ENCODE measurements at regions not wholly inside any gene's neighbourhood (a gene's known extent, or its start where the extent isn't known, plus 50 kb on each side); places are given as distances from the start of the nearest gene placed in this dataset.

- H3K4me1 Mint-ChIP-seq (ENCODE audit: low read depth), result peaks cover 8% of the 10 kb centered on the region
- H3K9me3 Mint-ChIP-seq (ENCODE audit: low read depth), result no peaks in the 10 kb centered on the region
- TF ChIP-seq CTCF (IDR thresholded peaks at IDR 0.05), result no peak
- no peak overlapping the region for H3K4me3 Mint-ChIP-seq (ENCODE audit: unreplicated experiment)
- H3K27me3 Mint-ChIP-seq (ENCODE audit: low read depth), result no peaks in the 10 kb centered on the region
- no peak for DNase-seq (ENCODE audit: low spot score)
- peak overlapping the region; percentile 29 for H3K27ac Mint-ChIP-seq (ENCODE audit: unreplicated experiment)
- H3K36me3 Mint-ChIP-seq (ENCODE audit: low read depth), result no peaks in the 10 kb centered on the region
Measured at GRCh38 chr3:111303760-111304159, 232.1 kb downstream of the NECTIN3 start.

- DNase-seq (ENCODE audit: low spot score), result no peak
- Mint-ChIP-seq H3K27me3 (ENCODE audit: low read depth) (no peaks in the 10 kb centered on the region), H3K27ac (ENCODE audit: unreplicated experiment) (no peak overlapping the region), H3K36me3 (ENCODE audit: low read depth) (no peaks in the 10 kb centered on the region), H3K4me1 (ENCODE audit: low read depth) (peaks cover 7% of the 10 kb centered on the region), H3K9me3 (ENCODE audit: low read depth) (no peaks in the 10 kb centered on the region), H3K4me3 (ENCODE audit: unreplicated experiment) (no peak overlapping the region)
- no peak for TF ChIP-seq CTCF (IDR thresholded peaks at IDR 0.05)
Measured at GRCh38 chr3:111307676-111308075, 234.3 kb upstream of the CD96 start.

GRCh38 chr3:111311126-111311525 is 230.9 kb upstream of the CD96 start:
- no peak for DNase-seq (ENCODE audit: low spot score)
- H3K9me3 Mint-ChIP-seq (ENCODE audit: low read depth), result no peaks in the 10 kb centered on the region
- no peaks in the 10 kb centered on the region for H3K27me3 Mint-ChIP-seq (ENCODE audit: low read depth)
- H3K27ac Mint-ChIP-seq (ENCODE audit: unreplicated experiment), result no peak overlapping the region
- H3K4me3 Mint-ChIP-seq (ENCODE audit: unreplicated experiment), result no peak overlapping the region
- peaks cover 3% of the 10 kb centered on the region for H3K4me1 Mint-ChIP-seq (ENCODE audit: low read depth)
- no peak for TF ChIP-seq CTCF (IDR thresholded peaks at IDR 0.05)
- no peaks in the 10 kb centered on the region for H3K36me3 Mint-ChIP-seq (ENCODE audit: low read depth)

- no peaks in the 10 kb centered on the region for H3K36me3 Mint-ChIP-seq (ENCODE audit: low read depth)
- H3K9me3 Mint-ChIP-seq (ENCODE audit: low read depth), result no peaks in the 10 kb centered on the region
- TF ChIP-seq CTCF (IDR thresholded peaks at IDR 0.05), result no peak
- no peak overlapping the region for H3K4me3 Mint-ChIP-seq (ENCODE audit: unreplicated experiment)
- H3K27ac Mint-ChIP-seq (ENCODE audit: unreplicated experiment), result no peak overlapping the region
- no peak for DNase-seq (ENCODE audit: low spot score)
- peaks cover 3% of the 10 kb centered on the region for H3K4me1 Mint-ChIP-seq (ENCODE audit: low read depth)
- no peaks in the 10 kb centered on the region for H3K27me3 Mint-ChIP-seq (ENCODE audit: low read depth)
Measured at GRCh38 chr3:111311709-111312235, 230.2 kb upstream of the CD96 start.

GRCh38 chr3:111314181-111314873 is 227.7 kb upstream of the CD96 start:
- Mint-ChIP-seq H3K27ac (ENCODE audit: unreplicated experiment) (peak overlapping the region; percentile 41), H3K4me1 (ENCODE audit: low read depth) (peaks cover 3% of the 10 kb centered on the region), H3K36me3 (ENCODE audit: low read depth) (no peaks in the 10 kb centered on the region), H3K27me3 (ENCODE audit: low read depth) (no peaks in the 10 kb centered on the region), H3K4me3 (ENCODE audit: unreplicated experiment) (no peak overlapping the region), H3K9me3 (ENCODE audit: low read depth) (peaks cover 3% of the 10 kb centered on the region)
- DNase-seq (ENCODE audit: low spot score), result no peak
- TF ChIP-seq CTCF (IDR thresholded peaks at IDR 0.05), result no peak

All from chondrocyte (in vitro differentiated cells).